ENCODE measurements at regions not wholly inside any gene's neighbourhood (a gene's known extent, or its start where the extent isn't known, plus 50 kb on each side); places are given as distances from the start of the nearest gene placed in this dataset.

DNA sequence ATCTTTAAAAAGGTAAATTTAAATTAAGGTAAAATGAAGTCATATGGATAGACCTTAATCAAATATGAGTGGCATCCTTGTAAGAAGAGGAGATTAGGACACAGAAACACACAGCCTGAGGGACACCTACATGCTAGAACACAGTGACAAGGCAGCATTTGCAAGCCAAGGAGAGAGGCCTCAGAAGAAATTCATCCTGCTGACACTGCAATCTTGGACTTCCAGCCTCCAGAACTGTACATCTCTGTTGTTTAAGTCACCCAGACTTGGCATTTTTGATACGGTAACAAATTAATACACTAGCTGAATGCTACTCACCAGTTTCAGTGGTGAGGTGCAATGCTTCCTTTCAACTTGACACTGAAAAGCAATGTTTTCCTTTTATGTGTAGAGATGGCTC lies 305.0 kb downstream of the TDRD15 start:
- Histone ChIP-seq H3K36me3 (ENCODE audit: control insufficient read depth, insufficient read depth, low read length) (no peaks in the 10 kb centered on the region), H3K4me3 (replicated peaks; ENCODE audit: low read depth, low read length) (no peak overlapping the region), H3K27me3 (replicated peaks; ENCODE audit: control insufficient read depth, insufficient read depth, low read length) (no peaks in the 10 kb centered on the region)
- no peak for DNase-seq (ENCODE audit: extremely low read depth, insufficient read length)
- TF ChIP-seq CTCF (IDR thresholded peaks at IDR 0.05; ENCODE audit: insufficient read depth, low read length, poor library complexity, severe bottlenecking): no peak

GRCh38 chr2:21429747-21430146 lies 306.0 kb downstream of the TDRD15 start:
- DNase-seq (ENCODE audit: extremely low read depth, insufficient read length): no peak
- TF ChIP-seq CTCF (IDR thresholded peaks at IDR 0.05; ENCODE audit: insufficient read depth, low read length, poor library complexity, severe bottlenecking): no peak
- Histone ChIP-seq H3K36me3 (ENCODE audit: control insufficient read depth, insufficient read depth, low read length) (no peaks in the 10 kb centered on the region), H3K27me3 (replicated peaks; ENCODE audit: control insufficient read depth, insufficient read depth, low read length) (no peaks in the 10 kb centered on the region), H3K4me3 (replicated peaks; ENCODE audit: low read depth, low read length) (no peak overlapping the region)

- no peak for DNase-seq (ENCODE audit: extremely low read depth, insufficient read length)
- no peak overlapping the region for H3K4me3 ChIP-seq (replicated peaks; ENCODE audit: low read depth, low read length)
- H3K27me3 ChIP-seq (replicated peaks; ENCODE audit: control insufficient read depth, insufficient read depth, low read length): no peaks in the 10 kb centered on the region
- H3K36me3 ChIP-seq (ENCODE audit: control insufficient read depth, insufficient read depth, low read length): no peaks in the 10 kb centered on the region
- no peak for TF ChIP-seq CTCF (IDR thresholded peaks at IDR 0.05; ENCODE audit: insufficient read depth, low read length, poor library complexity, severe bottlenecking)
Observed at GRCh38 chr2:21431078-21431477, 307.3 kb downstream of the TDRD15 start.

DNA sequence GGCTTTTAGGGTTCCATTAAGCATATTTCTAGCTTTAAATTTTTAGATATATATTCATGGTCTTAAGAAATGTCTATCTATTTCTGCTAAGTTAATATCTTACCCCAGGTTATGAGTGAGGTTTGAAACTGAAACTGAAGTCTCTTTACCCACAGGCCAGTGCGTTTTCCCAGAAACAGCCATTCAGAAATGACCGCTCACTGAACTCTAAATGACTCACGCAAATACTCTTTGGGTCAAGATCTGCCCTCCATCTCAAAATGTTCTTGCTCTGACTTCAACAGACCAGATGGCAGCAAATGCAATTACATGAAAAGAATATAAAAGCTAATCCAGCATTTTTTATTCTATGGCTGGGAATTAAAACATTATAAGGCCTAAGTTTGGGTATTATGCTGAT lies 315.2 kb downstream of the TDRD15 start:
- no peak for DNase-seq (ENCODE audit: extremely low read depth, insufficient read length)
- H3K4me3 ChIP-seq (replicated peaks; ENCODE audit: low read depth, low read length): no peak overlapping the region
- no peaks in the 10 kb centered on the region for H3K36me3 ChIP-seq (ENCODE audit: control insufficient read depth, insufficient read depth, low read length)
- H3K27me3 ChIP-seq (replicated peaks; ENCODE audit: control insufficient read depth, insufficient read depth, low read length): no peaks in the 10 kb centered on the region
- TF ChIP-seq CTCF (IDR thresholded peaks at IDR 0.05; ENCODE audit: insufficient read depth, low read length, poor library complexity, severe bottlenecking): no peak

GRCh38 chr2:21441442-21441841 lies 317.7 kb downstream of the TDRD15 start:
- no peak for DNase-seq (ENCODE audit: extremely low read depth, insufficient read length)
- H3K27me3 ChIP-seq (replicated peaks; ENCODE audit: control insufficient read depth, insufficient read depth, low read length): no peaks in the 10 kb centered on the region
- no peak overlapping the region for H3K4me3 ChIP-seq (replicated peaks; ENCODE audit: low read depth, low read length)
- H3K36me3 ChIP-seq (ENCODE audit: control insufficient read depth, insufficient read depth, low read length): no peaks in the 10 kb centered on the region
- no peak for TF ChIP-seq CTCF (IDR thresholded peaks at IDR 0.05; ENCODE audit: insufficient read depth, low read length, poor library complexity, severe bottlenecking)

GRCh38 chr2:21443494-21444105 lies 319.8 kb downstream of the TDRD15 start:
- Histone ChIP-seq H3K27me3 (replicated peaks; ENCODE audit: control insufficient read depth, insufficient read depth, low read length) (no peaks in the 10 kb centered on the region), H3K36me3 (ENCODE audit: control insufficient read depth, insufficient read depth, low read length) (no peaks in the 10 kb centered on the region), H3K4me3 (replicated peaks; ENCODE audit: low read depth, low read length) (no peak overlapping the region)
- TF ChIP-seq CTCF (IDR thresholded peaks at IDR 0.05; ENCODE audit: insufficient read depth, low read length, poor library complexity, severe bottlenecking): no peak
- DNase-seq (ENCODE audit: extremely low read depth, insufficient read length): no peak
